GM12878 (cell line): ENCODE measurements at regions not wholly inside any gene's neighbourhood (a gene's known extent, or its start where the extent isn't known, plus 50 kb on each side); places are given as distances from the start of the nearest gene placed in this dataset.

Experiments used
- ATAC-seq: fragments of 200-7000 bp; cut with Tn5 transposase; 3 replicates; pipeline ENCODE4 v1.9.1; 2020; ENCODE audit warnings: mild to moderate bottlenecking, moderate library complexity
- BruUV-seq: library from RNA; stranded (reverse); fragments of 400-500 nt; replicated peaks from 2 replicates; lab custom pipeline; 2021; lab: Mats Ljungman, UMichigan
- CTCF ChIA-PET: fragments of 300-600 bp; sonication (Branson Sonifier 250); formaldehyde crosslinking; extraction: SDS; loops from one replicate; lab custom pipeline; 2021; ENCODE audit warnings: inconsistent platforms; lab: Yijun Ruan, JAX
- POLR2A ChIA-PET: fragments of 350-600 bp; formaldehyde crosslinking; extraction: SDS; loops from one replicate; lab custom pipeline; 2021; ENCODE audit warnings: inconsistent platforms; lab: Charles Lee
- RAD21 ChIA-PET: fragments of 300-600 bp; sonication (Branson Sonifier 250); formaldehyde crosslinking; loops from one replicate; lab custom pipeline; 2023; ENCODE audit warnings: antibody characterized with exemption; ENCODE audit not compliant: unreplicated experiment; lab: Charles Lee
- SMC1A ChIA-PET: fragments of 300-600 bp; sonication (Branson Sonifier 250); formaldehyde crosslinking; loops from one replicate; lab custom pipeline; 2023; ENCODE audit not compliant: unreplicated experiment, uncharacterized antibody; lab: Charles Lee
- DNase-seq: peaks from one replicate; pipeline ENCODE4 v3.0.0-alpha.2; 2011; ENCODE audit warnings: low read depth, low spot score
- FAIRE-seq: peaks from 3 replicates; lab custom pipeline; 2011; peaks lifted over from hg19 to GRCh38; lab: Jason Lieb, UNC
- H2AFZ ChIP-seq: 2 replicates; pipeline ENCODE4 v1.6.0; 2011; ENCODE audit warnings: low read depth, low read length, control low read depth; ENCODE audit not compliant: control insufficient read depth
- H3K27ac ChIP-seq: 2 replicates; pipeline ENCODE4 v1.5.1; 2011; ENCODE audit warnings: control low read depth; ENCODE audit not compliant: control insufficient read depth, insufficient read depth
- H3K27me3 ChIP-seq, 2 experiments: replicated peaks in 1 of 2; 2 replicates each; pipeline versions ENCODE4 v1.6.0 to v1.6.1; 2011; ENCODE audit warnings: low read length in 1 of 2; ENCODE audit not compliant: control insufficient read depth in 2 of 2, insufficient read depth in 2 of 2
- H3K36me3 ChIP-seq, 2 experiments: 2 replicates each; pipeline ENCODE4 v1.5.1; 2011; ENCODE audit warnings: low read length in 1 of 2; ENCODE audit not compliant: control insufficient read depth in 2 of 2, insufficient read depth in 2 of 2
- H3K4me1 ChIP-seq: 2 replicates; pipeline ENCODE4 v1.6.1; 2011; ENCODE audit warnings: mild to moderate bottlenecking, low read length, moderate library complexity, mixed read lengths; ENCODE audit not compliant: control insufficient read depth, insufficient read depth
- H3K4me2 ChIP-seq: 2 replicates; pipeline ENCODE4 v1.6.0; 2011; ENCODE audit warnings: control low read depth; ENCODE audit not compliant: control insufficient read depth, insufficient read depth
- H3K4me3 ChIP-seq: fragments of 200-600 bp; sonication (generic); 2 replicates; pipeline ENCODE4 v1.5.1; 2016
- H3K79me2 ChIP-seq: 2 replicates; pipeline ENCODE4 v1.6.0; 2011; ENCODE audit warnings: low read length; ENCODE audit not compliant: control insufficient read depth, insufficient read depth
- H3K9ac ChIP-seq: 2 replicates; pipeline ENCODE4 v1.8.0; 2011; ENCODE audit warnings: low read length, control low read depth, mixed read lengths; ENCODE audit not compliant: control insufficient read depth, insufficient read depth
- H3K9me3 ChIP-seq: replicated peaks from 3 replicates; pipeline ENCODE4 v1.5.1; 2011; ENCODE audit warnings: mild to moderate bottlenecking, low read length; ENCODE audit not compliant: control insufficient read depth, insufficient read depth
- H4K20me1 ChIP-seq: 2 replicates; pipeline ENCODE4 v1.6.0; 2011; ENCODE audit not compliant: control insufficient read depth, insufficient read depth
- BCL3 ChIP-seq: IDR thresholded peaks from 2 replicates; pipeline ENCODE4 v1.6.1; 2011; ENCODE audit warnings: borderline replicate concordance, low read depth, mild to moderate bottlenecking, moderate library complexity, low read length; ENCODE audit not compliant: insufficient read depth, poor library complexity, severe bottlenecking
- BHLHE40 ChIP-seq, 2 experiments: fragments of 450-650 bp in 1 of 2; IDR thresholded peaks; 2 replicates each; pipeline ENCODE4 v1.6.1; 2011 to 2017; ENCODE audit warnings: low read depth in 2 of 2, borderline replicate concordance in 1 of 2, improper control_type of control experiment in 1 of 2, low read length in 1 of 2, mild to moderate bottlenecking in 1 of 2
- FOS ChIP-seq: IDR thresholded peaks from 3 replicates; pipeline ENCODE4 v1.6.1; 2011; ENCODE audit warnings: borderline replicate concordance; ENCODE audit not compliant: insufficient read length; ENCODE audit errors: extremely low read depth
- JUNB ChIP-seq: IDR thresholded peaks from 2 replicates; pipeline ENCODE4 v1.6.1; 2016; ENCODE audit warnings: antibody characterized with exemption, mild to moderate bottlenecking
- MEF2B ChIP-seq: fragments of 450-650 bp; IDR thresholded peaks from 2 replicates; pipeline ENCODE4 v1.6.1; 2018; ENCODE audit warnings: mild to moderate bottlenecking, moderate library complexity; ENCODE audit not compliant: partially characterized antibody, poor library complexity, severe bottlenecking
- NFIC ChIP-seq: IDR thresholded peaks from 2 replicates; pipeline ENCODE4 v1.6.1; 2012; ENCODE audit warnings: low read depth, mild to moderate bottlenecking, inconsistent platforms, low read length, moderate library complexity
- RAD21 ChIP-seq: IDR thresholded peaks from 2 replicates; pipeline ENCODE4 v1.6.1; 2011; ENCODE audit warnings: mild to moderate bottlenecking, low read depth, low read length, moderate library complexity; ENCODE audit not compliant: insufficient read depth
- RCOR1 ChIP-seq: conservative IDR thresholded peaks from 2 replicates; pipeline ENCODE4 v1.6.1; 2012; ENCODE audit warnings: low read depth, low read length, improper control_type of control experiment
- SPI1 ChIP-seq: IDR thresholded peaks from 2 replicates; pipeline ENCODE4 v1.6.1; 2011; ENCODE audit warnings: low read depth, mild to moderate bottlenecking, low read length, moderate library complexity, borderline replicate concordance; ENCODE audit not compliant: insufficient read depth
- SREBF2 ChIP-seq: IDR thresholded peaks from 2 replicates; pipeline ENCODE4 v1.6.1; 2012; ENCODE audit warnings: mild to moderate bottlenecking, low read length
- WRNIP1 ChIP-seq: IDR thresholded peaks from 2 replicates; pipeline ENCODE4 v1.6.1; 2011; ENCODE audit warnings: low read depth, low read length, improper control_type of control experiment, borderline replicate concordance
- ZBED1 ChIP-seq: IDR thresholded peaks from 2 replicates; pipeline ENCODE4 v1.6.1; 2016; ENCODE audit warnings: borderline replicate concordance
- ZBTB33 ChIP-seq: fragments of 450-650 bp; IDR thresholded peaks from 2 replicates; pipeline ENCODE4 v1.6.1; 2017; ENCODE audit warnings: mild to moderate bottlenecking
- ZNF622 ChIP-seq: fragments of 450-650 bp; IDR thresholded peaks from 2 replicates; pipeline ENCODE4 v1.6.1; 2017; ENCODE audit warnings: mild to moderate bottlenecking, inconsistent platforms
- ZNF687 ChIP-seq: fragments of 450-650 bp; IDR thresholded peaks from 2 replicates; pipeline ENCODE4 v1.6.1; 2017; ENCODE audit warnings: mild to moderate bottlenecking, moderate library complexity
- WGBS: methylation state at CpG from one replicate; pipeline ENCODE4 v1.1.6; 2016; ENCODE audit warnings: low lambda C conversion rate; ENCODE audit not compliant: insufficient replicate concordance, insufficient coverage; ENCODE audit errors: missing lambda C conversion rate; 5-methylcytosine and 5-hydroxymethylcytosine counted together
- in situ Hi-C: fragments of 300-500 bp; cut with MboI; formaldehyde crosslinking; loops from 9 replicates; pipeline ENCODE4 v1.14.3; 2018; ENCODE audit warnings: mixed read lengths
- intact Hi-C: fragments of 100-400 bp; cut with micrococcal nuclease; formaldehyde crosslinking; loops from one replicate; pipeline ENCODE4 v1.14.2; 2022; ENCODE audit not compliant: unreplicated experiment

GRCh38 chr14:62181591-62181990, 419.4 kb downstream of the SNAPC1 start:
- WGBS = 17% methylated on average over 3 of the region's 3 CpGs
- DNase-seq = no peak
- intact Hi-C loops = no loop called here
- CTCF ChIA-PET = no interaction called here
- in situ Hi-C loops = no loop called here
- Histone ChIP-seq H3K9me3 (no peaks in the 10 kb centered on the region), H3K36me3 (no peaks in the 10 kb centered on the region), H4K20me1 (no peaks in the 10 kb centered on the region), H3K4me3 (no peak overlapping the region), H3K4me2 (no peak overlapping the region), H3K79me2 (no peaks in the 10 kb centered on the region), H3K9ac (no peak overlapping the region), H2AFZ (no peak overlapping the region), H3K27ac (no peak overlapping the region), H3K27me3 (no peaks in the 10 kb centered on the region), H3K4me1 (no peaks in the 10 kb centered on the region)
- TF ChIP-seq RCOR1 (no peak), FOS (no peak), ZBTB33 (no peak), WRNIP1 (no peak), RAD21 (no peak), BCL3 (no peak), ZBED1 (no peak), MEF2B (no peak), BHLHE40 (IDR thresholded peaks at IDR 0.05; ENCODE audit: borderline replicate concordance in 1 of 2, low read depth in 2 of 2, low read length in 1 of 2) (no peak), ZNF622 (no peak), JUNB (no peak), ZNF687 (no peak), SPI1 (no peak), SREBF2 (no peak), NFIC (no peak)
- ATAC-seq = no peak
- FAIRE-seq = no peak
- BruUV-seq = no TSS peak
- SMC1A ChIA-PET = no interaction called here
- POLR2A ChIA-PET = no interaction called here
- RAD21 ChIA-PET = no interaction called here
